ENCODE measurements at regions not wholly inside any gene's neighbourhood (a gene's known extent, or its start where the extent isn't known, plus 50 kb on each side); places are given as distances from the start of the nearest gene placed in this dataset.
"Not testable (repeated sequence)": the region's sequence is repeated elsewhere in the genome, so short reads cannot be mapped to it uniquely, and the experiment has no call there.

DNA sequence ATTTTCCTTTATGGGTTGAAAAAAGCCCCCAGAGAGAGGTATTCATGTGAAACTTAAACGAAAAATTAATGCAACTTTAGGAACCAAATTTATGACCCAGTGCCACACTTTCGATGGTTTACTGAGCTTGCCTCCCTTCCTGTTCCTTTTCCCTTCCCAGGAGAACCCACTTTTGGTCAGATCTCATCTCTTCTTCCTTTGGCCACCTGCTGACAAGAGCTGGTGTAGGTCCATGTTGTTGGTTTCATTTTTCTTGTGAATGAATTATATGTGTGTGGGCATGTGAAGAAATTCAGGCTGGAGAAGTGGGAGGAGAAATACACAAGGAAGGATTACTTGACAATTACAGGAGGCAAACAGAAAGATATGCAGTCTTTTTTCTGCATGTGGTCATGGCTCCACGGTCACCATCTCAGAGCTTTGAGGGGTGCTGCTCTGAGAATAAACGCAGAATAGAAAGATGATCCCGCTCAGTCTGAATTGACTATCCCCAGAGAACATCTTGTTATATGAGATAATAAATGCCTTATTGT lies 111.3 kb upstream of the TCF4 start:
- H3K4me3 ChIP-seq (ENCODE audit: low read depth, low read length): no peak overlapping the region

DNA sequence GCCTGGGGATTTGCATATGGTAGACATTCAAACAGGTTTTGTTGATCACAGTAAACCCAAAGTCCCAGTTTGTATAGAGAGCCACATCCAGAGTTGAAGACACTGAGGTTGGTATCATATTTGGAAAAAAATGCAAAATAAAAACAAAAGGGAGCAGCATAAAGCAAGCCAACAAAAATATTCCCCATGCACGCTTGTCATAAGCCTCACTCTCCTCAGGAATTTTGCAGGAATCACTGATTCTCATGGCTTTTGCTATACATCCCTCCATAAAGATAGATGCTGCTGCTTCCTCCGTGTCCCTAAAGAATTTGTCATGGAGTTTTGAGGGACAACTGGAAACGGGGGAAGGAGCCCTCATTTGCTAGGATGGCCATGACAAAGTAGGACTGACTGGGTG lies 108.8 kb upstream of the TCF4 start:
- H3K4me3 ChIP-seq (ENCODE audit: low read depth, low read length): no peak overlapping the region

DNA sequence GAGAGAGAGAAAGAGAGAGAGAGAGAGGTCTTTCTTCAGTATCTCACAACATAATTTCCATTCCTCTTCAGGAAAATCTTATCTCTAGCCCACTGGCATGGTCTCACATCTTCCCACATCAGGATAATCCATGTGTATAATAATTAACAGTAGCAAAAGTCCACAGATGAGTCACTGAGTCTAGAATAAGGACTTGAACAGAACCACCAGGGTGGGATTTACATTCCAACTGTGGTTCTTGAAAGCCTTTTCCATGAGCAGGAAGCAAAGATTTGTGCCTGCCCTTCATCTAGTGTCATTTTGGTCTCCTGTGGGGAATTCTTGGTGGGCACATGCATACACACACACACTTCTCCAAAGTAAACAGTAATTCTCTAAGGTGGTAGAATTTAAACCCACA lies 107.1 kb upstream of the TCF4 start:
- no peak overlapping the region for H3K4me3 ChIP-seq (ENCODE audit: low read depth, low read length)

DNA sequence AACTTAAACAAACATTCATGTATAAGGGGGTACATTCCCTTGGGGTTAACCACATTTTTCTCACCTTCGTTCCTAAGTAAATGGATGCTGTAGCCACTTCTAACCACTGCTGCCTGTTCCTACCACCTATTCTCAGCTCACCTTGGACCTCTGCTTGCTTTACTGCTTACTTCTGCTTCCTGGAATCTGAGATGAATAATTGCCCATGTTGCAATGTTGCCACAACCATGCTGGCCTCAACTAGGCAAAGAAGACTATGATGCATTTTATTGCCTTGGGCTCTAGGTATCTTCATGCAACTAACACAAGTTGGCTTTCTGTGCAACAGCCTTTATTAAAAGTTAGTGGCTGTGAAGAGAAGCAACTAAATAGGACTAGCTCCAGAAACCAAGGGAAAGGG lies 106.3 kb upstream of the TCF4 start:
- H3K4me3 ChIP-seq (ENCODE audit: low read depth, low read length): no peak overlapping the region

DNA sequence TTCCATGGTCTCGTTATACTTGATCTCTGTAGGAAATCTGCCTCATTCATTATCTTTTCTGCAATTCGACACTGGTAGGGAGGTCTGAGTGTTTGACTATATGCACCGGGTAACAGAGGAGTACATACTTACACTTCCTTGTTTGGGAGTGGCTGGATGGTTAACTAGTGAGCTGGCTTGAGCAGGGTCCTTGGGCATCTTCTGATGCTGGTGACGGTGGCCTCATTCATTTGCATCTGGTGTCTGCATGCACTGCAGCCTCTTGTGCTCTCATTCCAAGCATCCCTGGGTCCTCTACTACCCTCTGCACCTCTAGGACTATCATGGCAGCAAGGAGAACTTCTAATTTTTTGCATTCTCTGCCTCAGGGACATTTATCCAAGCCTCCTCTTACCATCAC lies 100.0 kb upstream of the TCF4 start:
- H3K4me3 ChIP-seq (ENCODE audit: low read depth, low read length): no peak overlapping the region

DNA sequence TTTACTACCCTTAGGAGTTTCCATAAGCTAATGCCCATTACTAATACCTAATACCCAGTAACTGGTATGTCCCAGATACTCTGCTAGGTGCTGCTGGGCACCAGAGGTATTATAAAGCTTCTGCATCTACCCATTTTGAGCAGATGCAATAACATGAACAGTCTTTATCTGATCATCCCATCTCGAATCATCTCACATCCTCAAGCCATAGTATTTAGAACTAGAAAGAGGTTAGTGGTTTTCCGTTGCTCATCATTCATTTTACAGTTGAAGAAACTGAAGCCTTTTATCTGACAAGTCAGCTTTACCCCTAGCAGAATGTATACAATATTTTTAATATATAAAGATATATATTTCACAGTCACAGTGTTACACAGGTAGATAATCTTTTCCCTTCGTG lies 99.1 kb upstream of the TCF4 start:
- H3K4me3 ChIP-seq (ENCODE audit: low read depth, low read length): no peak overlapping the region

DNA sequence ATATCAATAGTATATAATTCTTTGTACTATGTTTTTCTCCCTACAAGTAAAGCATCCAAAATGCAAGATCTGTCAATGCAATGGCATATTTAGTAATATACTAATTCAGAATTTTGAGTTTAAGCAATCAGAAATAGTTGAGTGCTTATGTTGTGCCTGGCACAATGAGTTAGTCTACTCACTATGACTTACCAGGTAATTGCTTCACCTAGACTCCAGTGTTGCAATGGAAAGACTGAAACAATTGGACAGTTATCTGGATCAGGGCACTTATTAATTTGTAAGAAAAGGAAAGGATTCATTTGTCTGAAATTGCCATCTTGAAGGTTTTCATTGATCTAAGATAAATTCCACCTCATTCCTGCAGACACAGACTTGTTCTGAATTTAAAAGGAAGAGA lies 97.6 kb upstream of the TCF4 start:
- H3K4me3 ChIP-seq (ENCODE audit: low read depth, low read length): no peak overlapping the region

DNA sequence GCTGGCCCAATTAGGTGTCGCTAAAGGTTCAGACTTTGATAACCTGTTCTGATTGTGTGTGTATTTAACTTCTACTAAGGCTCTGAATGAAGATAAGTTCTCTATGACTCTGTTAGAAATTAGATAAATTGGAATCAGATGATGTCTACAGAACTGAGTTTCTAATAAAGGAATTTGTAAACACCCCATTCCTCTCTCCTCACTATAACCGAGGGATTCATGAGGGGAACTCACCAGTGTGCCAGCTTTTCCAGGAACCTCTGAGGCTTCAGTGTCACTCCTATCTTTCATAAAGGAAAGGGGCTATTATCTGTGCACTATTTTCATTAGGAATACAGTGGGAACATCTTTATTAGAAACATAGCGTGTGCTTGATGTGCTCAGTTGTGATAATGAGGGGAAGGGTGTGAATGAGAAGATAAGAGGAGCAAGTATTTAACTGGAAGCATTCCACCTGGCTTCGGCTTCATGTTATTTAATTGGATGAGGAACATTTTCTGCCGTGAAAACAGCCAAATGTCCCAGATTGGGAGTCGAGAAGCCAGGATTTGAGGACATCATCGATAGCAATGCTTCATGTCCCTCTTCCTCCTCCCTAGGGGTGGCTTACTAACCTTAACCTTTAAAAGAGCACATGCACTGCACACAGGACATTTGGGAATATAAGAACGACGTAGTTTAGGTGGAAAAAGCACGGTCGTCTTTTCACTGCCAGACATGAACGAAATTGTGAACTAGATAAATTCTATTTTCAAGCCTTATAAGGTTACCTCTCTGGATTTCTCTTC lies 84.8 kb upstream of the TCF4 start:
- H3K4me3 ChIP-seq (ENCODE audit: low read depth, low read length): no peak overlapping the region

DNA sequence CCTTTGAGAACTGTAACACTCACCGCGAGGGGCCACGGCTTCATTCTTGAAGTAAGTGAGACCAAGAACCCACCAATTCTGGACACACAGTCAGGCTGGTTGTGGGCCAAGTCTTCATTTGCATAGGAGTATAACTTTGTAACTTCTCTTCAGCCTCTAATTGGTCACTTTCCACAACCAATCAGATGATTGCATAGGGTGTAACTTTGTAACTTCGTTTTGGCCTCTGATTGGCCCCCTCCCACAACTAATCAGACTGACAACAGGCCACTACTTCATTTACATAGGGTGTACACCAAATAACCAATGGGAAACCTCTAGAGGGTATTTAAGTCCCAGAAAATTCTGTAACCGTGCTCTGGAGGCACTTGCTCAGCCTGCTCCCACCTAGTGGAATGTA lies 77.5 kb upstream of the TCF4 start:
- no peak overlapping the region for H3K4me3 ChIP-seq (ENCODE audit: low read depth, low read length)

DNA sequence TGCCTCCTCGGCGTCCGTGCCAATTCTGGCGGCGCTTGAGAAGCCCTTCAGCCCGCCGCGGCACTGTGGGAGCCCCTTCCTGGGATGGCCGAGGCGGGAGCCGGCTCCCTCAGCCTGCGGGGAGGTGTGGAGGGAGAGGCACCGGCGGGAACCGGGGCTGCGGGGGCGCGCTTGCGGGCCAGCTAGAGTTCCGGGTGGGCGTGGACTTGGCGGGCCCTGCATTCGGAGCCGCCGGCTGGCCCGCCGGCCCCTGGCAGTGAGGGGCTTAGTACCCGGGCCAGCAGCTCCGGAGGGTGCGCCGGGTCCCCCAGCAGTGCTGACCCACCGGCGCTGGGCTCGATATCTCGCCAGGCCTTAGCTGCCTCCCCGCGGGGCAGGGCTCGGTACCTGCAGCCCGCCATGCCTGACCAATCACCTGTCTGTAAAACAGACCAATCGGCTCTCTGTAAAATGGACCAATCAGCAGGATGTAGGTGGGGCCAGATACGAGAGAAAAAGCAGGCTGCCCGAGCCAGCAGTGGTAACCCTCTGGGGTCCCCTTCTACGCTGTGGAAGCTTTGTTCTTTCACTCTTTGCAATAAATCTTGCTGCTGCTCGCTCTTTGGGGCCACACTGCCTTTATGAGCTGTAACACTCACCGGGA lies 76.9 kb upstream of the TCF4 start:
- H3K4me3 ChIP-seq (ENCODE audit: low read depth, low read length): not testable (repeated sequence)

DNA sequence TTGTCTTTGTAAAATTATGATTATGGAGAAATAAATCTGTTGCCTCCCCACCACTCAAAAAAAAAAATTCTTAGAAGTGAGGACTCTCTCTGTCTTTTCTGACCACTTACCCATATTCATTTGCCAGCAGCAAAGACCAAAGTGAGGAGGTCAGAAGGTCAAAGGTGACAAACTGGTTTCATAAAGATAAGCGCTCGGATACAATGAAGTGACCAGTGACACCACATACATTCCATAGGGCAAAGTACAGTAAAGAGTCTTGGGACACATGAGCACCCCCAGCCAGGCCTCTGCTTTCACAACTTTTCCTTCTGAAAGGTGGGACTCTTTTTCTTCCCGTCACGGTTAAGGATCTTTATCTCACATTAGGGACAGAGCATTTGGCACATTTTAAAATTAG lies 75.9 kb upstream of the TCF4 start:
- H3K4me3 ChIP-seq (ENCODE audit: low read depth, low read length): no peak overlapping the region

DNA sequence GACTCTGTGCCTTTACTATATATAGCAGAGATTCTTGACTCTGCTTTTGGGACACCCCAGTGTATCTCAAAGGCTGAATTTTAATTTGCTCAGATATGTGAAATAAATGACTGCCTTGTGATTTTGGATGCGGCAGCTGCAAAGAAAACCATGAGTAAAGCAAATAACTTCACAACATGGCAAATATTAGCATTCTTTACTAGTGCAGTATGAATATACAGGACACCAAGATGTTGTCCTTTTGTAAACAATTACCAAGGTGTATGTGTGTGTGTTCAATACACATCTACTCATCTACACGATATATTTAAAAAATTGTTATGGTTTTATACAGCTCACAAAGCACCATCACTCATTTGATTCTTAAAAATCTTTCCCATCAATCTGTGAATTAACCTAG lies 70.6 kb upstream of the TCF4 start:
- no peak overlapping the region for H3K4me3 ChIP-seq (ENCODE audit: low read depth, low read length)

DNA sequence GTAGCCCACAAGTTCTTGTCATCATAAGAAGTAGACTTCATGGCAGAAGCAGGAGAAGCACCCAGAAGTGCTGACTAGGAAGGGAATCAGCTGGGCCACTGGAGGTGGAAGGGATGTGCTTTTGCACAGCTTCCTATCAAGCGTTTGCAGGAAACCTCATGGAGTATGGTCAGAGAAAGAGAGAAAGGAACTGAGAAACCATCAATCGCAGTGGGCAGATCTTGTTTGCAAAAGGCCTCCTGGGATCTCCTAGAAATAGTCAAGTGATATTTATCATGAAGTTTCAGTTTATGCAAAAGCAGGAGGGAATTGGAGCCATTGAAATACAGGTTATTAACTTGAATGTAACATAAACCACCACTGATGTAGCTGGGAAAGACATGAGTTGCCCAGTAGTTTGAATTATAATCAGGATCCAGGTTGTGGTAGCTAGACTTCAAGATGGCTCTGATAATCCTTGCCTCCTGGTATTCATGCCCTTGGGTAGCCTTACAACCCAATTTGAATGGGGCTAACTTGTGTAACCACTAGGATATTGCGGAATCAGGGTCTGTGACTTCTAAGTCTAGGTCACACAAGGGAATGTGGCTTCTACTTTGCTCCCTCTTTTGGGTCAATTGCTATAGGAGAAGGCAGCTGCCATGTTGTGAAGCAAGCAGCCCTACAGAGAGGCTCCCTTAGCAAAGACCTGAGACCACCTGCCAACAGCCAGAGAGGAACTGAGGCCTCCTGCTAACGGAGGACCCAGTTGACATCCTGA lies 69.8 kb upstream of the TCF4 start:
- H3K4me3 ChIP-seq (ENCODE audit: low read depth, low read length): no peak overlapping the region

DNA sequence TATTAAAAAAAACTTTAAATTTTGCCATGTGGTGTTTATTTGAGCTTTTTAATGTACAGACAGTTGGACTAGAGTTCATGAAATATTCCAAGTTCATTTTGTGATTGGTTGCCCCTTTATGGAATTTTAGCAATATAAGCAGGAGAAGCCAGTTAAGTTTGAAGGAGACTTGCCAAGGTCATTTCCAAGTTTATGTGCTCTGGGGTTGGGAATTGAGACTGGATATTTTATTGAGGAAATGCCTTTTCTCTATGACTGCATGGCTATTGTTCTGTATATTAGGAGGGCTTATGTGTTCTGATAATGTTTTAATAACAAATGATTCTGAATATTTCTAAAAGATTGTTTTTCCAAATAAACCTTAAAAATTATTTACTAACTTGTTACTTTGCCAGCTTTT lies 67.0 kb upstream of the TCF4 start:
- no peak overlapping the region for H3K4me3 ChIP-seq (ENCODE audit: low read depth, low read length)

DNA sequence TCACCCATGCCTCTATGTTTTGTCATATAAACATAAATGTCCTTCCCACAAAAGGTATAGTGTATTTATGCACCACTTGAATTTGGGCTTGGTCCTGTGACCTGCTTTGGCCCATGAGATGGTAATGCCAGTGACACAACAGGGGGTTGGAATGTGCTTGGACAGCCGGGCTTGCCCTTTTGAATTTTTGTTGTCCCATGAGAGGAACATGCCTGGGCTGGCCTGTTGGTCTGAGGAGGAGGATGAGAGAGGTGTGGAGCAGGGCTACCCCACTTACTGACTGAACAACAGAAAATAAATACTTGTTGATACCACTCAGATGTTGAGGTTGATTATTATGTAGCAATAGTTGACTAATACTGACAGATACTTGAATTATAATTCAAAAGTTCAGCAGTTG lies 63.2 kb upstream of the TCF4 start:
- H3K4me3 ChIP-seq (ENCODE audit: low read depth, low read length): no peak overlapping the region

DNA sequence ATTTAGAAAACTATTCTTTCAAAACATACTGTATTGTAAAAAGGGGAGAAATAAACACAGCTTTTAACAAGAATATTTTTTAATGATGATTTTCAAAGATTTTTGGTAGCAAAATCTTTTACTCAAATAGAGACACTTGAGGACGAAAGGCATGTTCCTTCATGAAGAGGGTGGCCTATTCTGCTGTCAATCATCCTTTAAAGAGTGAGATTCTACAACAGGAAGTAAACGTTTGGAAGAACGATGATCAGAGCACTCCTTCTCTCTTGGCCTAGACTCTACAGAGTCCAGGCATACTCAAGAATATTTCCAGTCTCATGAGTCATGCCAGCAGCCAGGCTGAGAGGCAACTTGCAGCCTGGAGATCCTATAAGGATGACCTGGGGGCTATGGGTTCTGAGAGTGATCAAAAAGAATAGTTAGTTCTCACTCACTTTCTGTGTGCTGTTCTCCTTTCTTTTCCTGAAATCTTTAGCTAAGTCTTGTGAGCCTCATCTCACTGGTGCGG lies 62.4 kb upstream of the TCF4 start:
- no peak overlapping the region for H3K4me3 ChIP-seq (ENCODE audit: low read depth, low read length)

DNA sequence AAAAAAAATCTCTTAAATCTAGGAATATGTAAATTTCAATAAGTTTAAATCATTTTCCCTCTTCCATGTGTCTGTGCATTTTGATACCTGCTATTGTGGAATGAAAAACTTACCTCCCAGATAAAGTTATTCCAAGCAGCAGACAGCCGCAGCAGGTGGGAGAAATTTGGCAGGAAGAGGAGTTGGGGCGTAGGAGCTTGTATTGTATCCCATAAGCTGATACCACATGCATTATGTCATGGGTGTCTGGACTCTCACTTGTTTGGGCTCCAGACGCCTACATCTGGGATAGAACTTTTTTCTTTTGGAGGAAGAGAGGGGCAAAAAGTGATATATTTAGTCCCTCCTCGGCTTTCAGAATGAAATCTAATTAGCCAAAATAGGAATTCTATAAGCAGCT lies 59.3 kb upstream of the TCF4 start:
- H3K4me3 ChIP-seq (ENCODE audit: low read depth, low read length): no peak overlapping the region

DNA sequence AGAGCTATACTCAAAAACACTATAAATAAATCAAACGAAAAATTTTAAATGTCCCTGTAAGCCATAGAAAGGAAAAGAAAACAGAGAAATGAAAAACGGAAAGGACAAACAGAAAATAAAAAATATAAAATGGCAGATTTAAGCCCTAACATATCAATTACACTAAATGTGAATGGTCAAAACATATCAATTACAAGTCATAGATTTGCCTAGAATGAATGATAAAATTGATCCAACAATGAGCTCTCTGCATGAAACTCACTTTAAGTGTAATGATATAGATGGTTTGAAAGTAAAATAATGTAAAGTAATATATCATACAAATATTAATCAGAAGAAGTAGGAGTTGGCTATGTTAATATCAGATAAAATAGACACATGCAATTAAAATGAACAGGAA lies 54.2 kb upstream of the TCF4 start:
- no peak overlapping the region for H3K4me3 ChIP-seq (ENCODE audit: low read depth, low read length)

DNA sequence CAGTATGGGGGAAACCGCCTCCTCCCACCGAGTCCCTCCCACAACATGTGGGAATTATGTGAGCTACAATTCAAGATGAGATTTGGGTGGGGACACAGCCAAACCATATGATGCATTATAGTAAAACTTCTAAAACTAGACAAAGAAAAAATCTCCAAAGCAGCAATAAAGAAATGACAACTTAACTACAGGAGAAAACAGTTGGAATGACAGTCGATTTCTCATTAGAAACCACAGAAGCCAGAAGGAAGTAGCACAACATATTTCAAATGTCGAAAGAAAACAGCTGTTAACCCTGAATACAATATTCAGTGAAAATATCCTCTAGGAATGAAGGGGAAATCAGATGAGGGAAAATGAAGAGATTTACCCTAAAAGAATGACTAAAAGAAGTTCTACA lies 53.5 kb upstream of the TCF4 start:
- no peak overlapping the region for H3K4me3 ChIP-seq (ENCODE audit: low read depth, low read length)
